Liver (tissue), 8 donors: ENCODE measurements at regions not wholly inside any gene's neighbourhood (a gene's known extent, or its start where the extent isn't known, plus 50 kb on each side); places are given as distances from the start of the nearest gene placed in this dataset.

Experiments
- DNase-seq: peaks from one replicate; pipeline ENCODE4 v3.0.0-alpha.2; 2017; ENCODE audit warnings: low spot score
- H3K27ac ChIP-seq, 2 donors: one replicate each; pipeline ENCODE4 v1.7.0; 2013; ENCODE audit warnings: inconsistent platforms in 2 of 2, low read length in 2 of 2, control low read depth in 1 of 2, low read depth in 1 of 2, mild to moderate bottlenecking in 1 of 2
- H3K27me3 ChIP-seq, 4 donors: one replicate each; pipeline versions ENCODE4 v1.6.1 to v1.7.0; 2013; ENCODE audit warnings: low read length in 3 of 4, inconsistent platforms in 1 of 4, mild to moderate bottlenecking in 1 of 4, moderate library complexity in 1 of 4; ENCODE audit not compliant: control insufficient read depth in 4 of 4, insufficient read depth in 4 of 4
- H3K36me3 ChIP-seq, 4 donors: one replicate each; pipeline versions ENCODE4 v1.6.1 to v1.7.0; 2013; ENCODE audit warnings: low read length in 3 of 4, mild to moderate bottlenecking in 3 of 4, low read depth in 1 of 4, moderate library complexity in 1 of 4; ENCODE audit not compliant: control insufficient read depth in 4 of 4, insufficient read depth in 3 of 4
- H3K4me1 ChIP-seq, 4 donors: one replicate each; pipeline versions ENCODE4 v1.6.1 to v1.7.0; 2013; ENCODE audit warnings: low read length in 3 of 4, mild to moderate bottlenecking in 3 of 4, moderate library complexity in 1 of 4; ENCODE audit not compliant: control insufficient read depth in 4 of 4, insufficient read depth in 4 of 4
- H3K4me3 ChIP-seq, 3 donors: one replicate each; pipeline versions ENCODE4 v1.6.1 to v1.7.0; 2013; ENCODE audit warnings: low read length in 3 of 3, control low read depth in 1 of 3, low read depth in 1 of 3, mild to moderate bottlenecking in 1 of 3
- H3K9ac ChIP-seq, 2 donors: one replicate each; pipeline ENCODE4 v1.7.0; 2013; ENCODE audit warnings: low read length in 2 of 2, mild to moderate bottlenecking in 2 of 2, moderate library complexity in 2 of 2, control low read depth in 1 of 2, low read depth in 1 of 2
- H3K9me3 ChIP-seq, 4 donors: one replicate each; pipeline versions ENCODE4 v1.6.1 to v1.7.0; 2013; ENCODE audit warnings: low read length in 3 of 4; ENCODE audit not compliant: control insufficient read depth in 4 of 4
- CTCF ChIP-seq: fragments of 150-350 bp; IDR thresholded peaks from 2 replicates; pipeline ENCODE4 v1.5.1; 2017; ENCODE audit warnings: improper control_type of control experiment, low read depth, low read length; ENCODE audit not compliant: missing input control
- EGR1 ChIP-seq, 2 donors: IDR thresholded peaks; 2 replicates each; pipeline ENCODE4 v1.6.1; 2016 to 2018; ENCODE audit warnings: antibody characterized with exemption in 2 of 2, low read depth in 2 of 2
- FOXA1 ChIP-seq: IDR thresholded peaks from 2 replicates; pipeline ENCODE4 v1.6.1; 2016; ENCODE audit warnings: antibody characterized with exemption
- FOXA2 ChIP-seq: IDR thresholded peaks from 2 replicates; pipeline ENCODE4 v1.6.1; 2016; ENCODE audit warnings: antibody characterized with exemption
- GABPA ChIP-seq, 2 donors: IDR thresholded peaks in 1 of 2; conservative IDR thresholded peaks in 1 of 2; 2 replicates each; pipeline ENCODE4 v1.6.1; 2016; ENCODE audit warnings: antibody characterized with exemption in 2 of 2, mild to moderate bottlenecking in 1 of 2, moderate library complexity in 1 of 2
- HNF4A ChIP-seq, 2 donors: conservative IDR thresholded peaks; 2 replicates each; pipeline ENCODE4 v1.6.1; 2016; ENCODE audit warnings: antibody characterized with exemption in 2 of 2, mild to moderate bottlenecking in 2 of 2
- HNF4G ChIP-seq: IDR thresholded peaks from 2 replicates; pipeline ENCODE4 v1.6.1; 2016; ENCODE audit warnings: antibody characterized with exemption
- JUND ChIP-seq, 2 donors: IDR thresholded peaks; 2 replicates each; pipeline ENCODE4 v1.6.1; 2016; ENCODE audit warnings: antibody characterized with exemption in 2 of 2
- MAX ChIP-seq: IDR thresholded peaks from 2 replicates; pipeline ENCODE4 v1.6.1; 2016; ENCODE audit warnings: antibody characterized with exemption
- RAD21 ChIP-seq, 2 donors: IDR thresholded peaks; 2 replicates each; pipeline ENCODE4 v1.6.1; 2016; ENCODE audit warnings: antibody characterized with exemption in 2 of 2, mild to moderate bottlenecking in 2 of 2
- REST ChIP-seq: IDR thresholded peaks from 2 replicates; pipeline ENCODE4 v1.6.1; 2016; ENCODE audit warnings: antibody characterized with exemption, mild to moderate bottlenecking
- SP1 ChIP-seq: IDR thresholded peaks from 2 replicates; pipeline ENCODE4 v1.6.1; 2018; ENCODE audit warnings: antibody characterized with exemption, mild to moderate bottlenecking
- TAF1 ChIP-seq: conservative IDR thresholded peaks from 2 replicates; pipeline ENCODE4 v1.6.1; 2016; ENCODE audit warnings: antibody characterized with exemption, mild to moderate bottlenecking
- YY1 ChIP-seq: IDR thresholded peaks from 2 replicates; pipeline ENCODE4 v1.6.1; 2016; ENCODE audit warnings: antibody characterized with exemption, mild to moderate bottlenecking
- ZBTB33 ChIP-seq: IDR thresholded peaks from 2 replicates; pipeline ENCODE4 v1.6.1; 2016; ENCODE audit warnings: antibody characterized with exemption
- WGBS: extraction: QIAGEN DNeasy Blood & Tissue Kit; methylation state at CpG from one replicate; pipeline ENCODE4 v1.1.7; 2013; 5-methylcytosine and 5-hydroxymethylcytosine counted together
- donor health status: healthy.
- donor health status: healthy.
- donor health status: healthy.
- donor health status: healthy.
- donor health status: healthy.

DNA sequence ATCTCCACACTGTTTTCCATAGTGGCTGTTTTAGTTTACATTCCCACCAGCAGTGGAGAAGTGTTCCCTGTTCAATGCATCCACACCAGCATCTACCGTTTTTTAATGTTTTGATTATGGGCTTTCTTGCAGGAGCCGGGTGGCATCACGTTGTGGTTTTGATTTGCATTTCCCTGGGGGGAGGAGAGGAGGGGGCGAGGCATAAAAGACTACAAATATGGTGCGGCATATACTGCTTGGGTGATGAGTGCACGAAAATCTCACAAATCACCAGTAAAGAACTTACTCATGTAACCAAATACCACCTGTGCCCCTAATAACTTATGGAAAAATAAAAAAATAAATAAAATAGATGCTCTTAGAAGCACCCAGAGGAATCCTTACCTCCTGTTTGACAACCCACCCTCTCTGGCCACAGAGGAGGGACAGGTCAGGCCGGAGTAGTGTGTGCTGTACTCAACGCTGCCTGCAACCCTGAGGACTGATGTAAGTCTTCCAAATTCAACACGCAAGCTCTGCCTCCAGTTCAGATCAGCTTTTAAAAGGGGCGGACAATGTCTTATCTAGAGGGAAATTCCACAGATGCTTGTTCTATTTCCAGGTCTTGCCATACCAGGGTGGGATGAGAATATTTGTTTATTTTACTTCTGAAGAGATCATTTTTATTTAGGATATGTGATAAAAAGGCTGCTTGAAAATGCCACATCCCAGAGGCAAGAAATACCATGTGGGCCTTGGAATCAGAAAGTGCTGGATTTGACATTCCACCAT lies 329.6 kb upstream of the B3GAT1 start (continued):
- no peak for TF ChIP-seq FOXA1
- TF ChIP-seq RAD21 (IDR thresholded peaks at IDR 0.05) = no peak
- TF ChIP-seq HNF4A (conservative IDR thresholded peaks at IDR 0.05) = no peak
- TF ChIP-seq MAX = no peak
- TF ChIP-seq GABPA (IDR thresholded peaks at IDR 0.05 in 1 of 2, conservative IDR thresholded peaks at IDR 0.05 in 1 of 2) = no peak
- TF ChIP-seq ZBTB33 = no peak
- no peak for TF ChIP-seq FOXA2
- TF ChIP-seq TAF1 = no peak
- TF ChIP-seq JUND (IDR thresholded peaks at IDR 0.05) = no peak
- TF ChIP-seq SP1 = no peak

GRCh38 chr11:134740590-134741261 lies 328.7 kb upstream of the B3GAT1 start:
- Histone ChIP-seq H3K27me3 (no peaks in the 10 kb centered on the region), H3K9ac (no peak overlapping the region), H3K4me3 (no peak overlapping the region), H3K36me3 (no peaks in the 10 kb centered on the region), H3K27ac (no peak overlapping the region), H3K4me1 (peaks cover 0 to 8% (median under 1%) of the 10 kb centered on the region in 4 donors), H3K9me3 (no peaks in the 10 kb centered on the region)
- TF ChIP-seq HNF4A (conservative IDR thresholded peaks at IDR 0.05) (no peak), HNF4G (no peak), YY1 (no peak), FOXA1 (no peak), JUND (IDR thresholded peaks at IDR 0.05) (no peak), CTCF (no peak), FOXA2 (no peak)
- DNase-seq = no peak
- 78% methylated on average over 9 of the region's 9 CpGs for WGBS

DNA sequence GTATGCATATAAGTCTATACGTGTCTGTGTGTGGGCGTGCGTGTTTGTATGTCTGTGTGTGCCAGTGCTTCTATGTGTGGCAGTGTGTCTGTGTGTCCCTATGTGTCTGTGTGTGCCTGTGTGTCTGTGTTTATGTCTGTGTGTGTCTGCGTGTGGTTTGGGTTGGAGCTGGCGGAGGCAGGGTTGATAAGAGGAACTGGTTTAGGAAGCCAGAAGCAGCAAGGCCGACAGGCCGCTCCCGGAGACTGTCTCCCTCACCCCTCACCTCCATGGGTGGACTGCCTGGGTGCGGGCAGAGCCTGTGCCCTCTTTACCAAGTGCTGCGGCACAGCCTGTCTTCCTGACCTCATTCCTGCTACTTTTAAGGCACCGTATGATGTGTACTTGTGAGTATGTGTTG lies 327.1 kb upstream of the B3GAT1 start:
- WGBS = 91% methylated on average over 11 of the region's 11 CpGs

More for the DNA sequence above, 327.1 kb upstream of the B3GAT1 start:
- Histone ChIP-seq H3K27ac (no peak overlapping the region), H3K4me3 (no peak overlapping the region), H3K4me1 (peaks cover 0 to 8% (median under 1%) of the 10 kb centered on the region in 4 donors), H3K9me3 (no peaks in the 10 kb centered on the region), H3K27me3 (no peaks in the 10 kb centered on the region), H3K36me3 (no peaks in the 10 kb centered on the region), H3K9ac (no peak overlapping the region)
- TF ChIP-seq TAF1 (no peak), REST (no peak), ZBTB33 (no peak), EGR1 (IDR thresholded peaks at IDR 0.05; ENCODE audit: low read depth in 2 of 2) (no peak), HNF4A (conservative IDR thresholded peaks at IDR 0.05) (no peak), YY1 (no peak), FOXA1 (no peak)
- no peak for DNase-seq
